ENCODE measurements at regions not wholly inside any gene's neighbourhood (a gene's known extent, or its start where the extent isn't known, plus 50 kb on each side); places are given as distances from the start of the nearest gene placed in this dataset.
"Not testable (repeated sequence)": the region's sequence is repeated elsewhere in the genome, so short reads cannot be mapped to it uniquely, and the experiment has no call there.

DNA sequence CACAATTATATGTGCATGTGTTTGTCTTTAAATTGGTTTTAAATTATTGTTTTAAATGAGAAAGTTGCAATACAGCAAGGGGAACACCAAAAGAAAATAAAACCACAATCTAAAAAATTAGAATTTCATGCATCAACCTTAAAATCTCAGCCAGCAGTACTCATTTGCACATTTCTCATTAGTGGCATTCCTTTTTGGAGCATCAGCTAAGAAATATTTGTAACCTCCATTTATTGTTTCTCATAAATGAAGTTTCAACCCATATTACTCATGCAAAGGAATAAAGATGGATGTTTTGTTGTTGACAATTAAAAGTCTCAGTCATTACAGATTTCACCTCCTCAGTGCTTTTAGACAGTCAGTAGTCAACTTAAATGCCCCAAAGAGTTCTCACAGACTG, 160.1 kb downstream of the TBX15 start:
- no peak for DNase-seq

DNA sequence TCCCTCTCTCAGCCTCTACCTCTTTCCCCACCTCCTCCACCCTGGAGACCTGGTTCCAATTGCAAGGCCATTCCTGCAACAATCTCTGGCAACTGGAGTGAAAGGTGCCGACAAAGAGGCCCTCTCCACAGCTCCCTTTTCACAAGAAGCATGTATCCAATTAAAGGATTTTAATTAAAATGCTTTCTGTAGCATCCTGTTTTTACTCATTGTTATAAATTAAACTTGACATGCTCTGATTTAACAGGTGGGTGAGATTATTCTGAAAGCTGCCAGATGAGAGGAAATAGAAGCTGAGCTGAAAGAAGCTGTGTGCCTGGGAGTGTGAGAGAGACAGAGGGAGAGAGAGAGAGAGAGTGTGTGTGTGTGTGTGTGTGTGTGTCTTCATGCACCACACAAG, 160.5 kb downstream of the TBX15 start:
- DNase-seq = no peak

DNA sequence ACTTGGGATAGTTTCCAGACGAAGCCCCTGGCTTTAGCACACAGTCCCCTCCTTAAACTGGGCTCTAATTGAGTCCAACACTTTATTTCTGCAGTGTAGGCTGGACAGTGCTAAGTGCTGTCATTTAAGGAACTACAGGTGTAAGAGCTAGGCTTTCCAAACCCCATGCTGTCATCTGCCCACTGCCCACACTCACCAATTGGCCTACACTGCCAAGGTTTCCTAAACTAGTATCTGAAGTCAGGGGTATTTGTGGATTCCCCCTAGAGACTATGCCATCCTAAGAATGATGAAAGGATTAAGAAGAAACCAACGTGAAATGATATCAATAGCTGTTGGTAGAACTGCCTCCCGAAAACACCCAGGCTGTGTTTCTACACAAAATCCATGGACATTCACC, 160.9 kb downstream of the TBX15 start:
- DNase-seq = no peak

DNA sequence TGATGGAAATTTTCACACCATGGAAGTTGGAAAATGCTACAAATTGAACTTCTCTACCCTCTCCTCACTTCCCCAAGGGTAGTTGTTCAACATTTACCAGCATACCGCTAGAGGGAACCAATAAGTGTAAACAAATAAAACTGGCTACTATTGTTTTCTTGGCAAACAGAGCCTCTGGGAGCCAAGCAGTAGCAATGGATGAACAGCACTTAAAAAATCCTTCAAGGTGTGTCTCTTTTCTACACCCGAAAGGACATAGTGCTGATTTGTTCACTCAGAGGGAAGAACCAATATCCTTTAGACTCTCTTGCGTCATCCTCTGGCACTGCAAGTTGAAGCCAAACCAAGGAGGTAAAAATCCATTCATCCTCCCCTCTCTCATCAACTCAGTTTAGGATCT, 161.5 kb downstream of the TBX15 start:
- no peak for DNase-seq

GRCh38 chr1:118825619-118826018, 162.5 kb downstream of the TBX15 start:
- no peak for DNase-seq

- DNase-seq = no peak
Observed at GRCh38 chr1:118821801-118822200, 166.3 kb downstream of the TBX15 start.

- no peak for DNase-seq
Observed at GRCh38 chr1:118820864-118821263, 167.3 kb downstream of the TBX15 start.

- DNase-seq = no peak
Observed at GRCh38 chr1:118815909-118816308, 172.2 kb downstream of the TBX15 start.

GRCh38 chr1:118812555-118812954, 175.6 kb downstream of the TBX15 start:
- DNase-seq = no peak

GRCh38 chr1:118811156-118811555, 177.0 kb downstream of the TBX15 start:
- no peak for DNase-seq

- DNase-seq = no peak
Observed at GRCh38 chr1:118809586-118809985, 178.6 kb downstream of the TBX15 start.

GRCh38 chr1:118803128-118803527, 185.0 kb downstream of the TBX15 start:
- not testable (repeated sequence) for DNase-seq

GRCh38 chr1:118791094-118791691, 196.9 kb downstream of the TBX15 start:
- no peak for DNase-seq

DNA sequence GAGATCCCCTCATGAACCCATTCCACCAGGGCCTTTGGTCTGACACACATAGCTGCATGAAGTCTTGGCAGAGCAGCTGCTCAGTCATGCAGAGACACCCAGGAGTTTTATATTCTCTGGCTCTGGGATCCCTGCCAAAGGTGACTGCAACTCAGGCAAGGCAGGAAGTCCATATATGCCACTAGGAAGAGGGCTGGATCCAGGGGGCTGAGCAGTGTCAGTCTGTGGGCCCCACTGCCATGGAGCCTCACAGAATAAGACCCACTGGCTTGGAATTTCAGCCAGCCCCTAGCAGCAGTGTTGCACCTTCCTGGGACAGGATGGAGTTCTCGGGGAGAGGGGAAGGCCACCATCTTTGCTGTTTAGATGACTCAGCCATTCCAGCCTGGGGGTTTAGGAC, 199.7 kb downstream of the TBX15 start:
- DNase-seq = no peak

DNA sequence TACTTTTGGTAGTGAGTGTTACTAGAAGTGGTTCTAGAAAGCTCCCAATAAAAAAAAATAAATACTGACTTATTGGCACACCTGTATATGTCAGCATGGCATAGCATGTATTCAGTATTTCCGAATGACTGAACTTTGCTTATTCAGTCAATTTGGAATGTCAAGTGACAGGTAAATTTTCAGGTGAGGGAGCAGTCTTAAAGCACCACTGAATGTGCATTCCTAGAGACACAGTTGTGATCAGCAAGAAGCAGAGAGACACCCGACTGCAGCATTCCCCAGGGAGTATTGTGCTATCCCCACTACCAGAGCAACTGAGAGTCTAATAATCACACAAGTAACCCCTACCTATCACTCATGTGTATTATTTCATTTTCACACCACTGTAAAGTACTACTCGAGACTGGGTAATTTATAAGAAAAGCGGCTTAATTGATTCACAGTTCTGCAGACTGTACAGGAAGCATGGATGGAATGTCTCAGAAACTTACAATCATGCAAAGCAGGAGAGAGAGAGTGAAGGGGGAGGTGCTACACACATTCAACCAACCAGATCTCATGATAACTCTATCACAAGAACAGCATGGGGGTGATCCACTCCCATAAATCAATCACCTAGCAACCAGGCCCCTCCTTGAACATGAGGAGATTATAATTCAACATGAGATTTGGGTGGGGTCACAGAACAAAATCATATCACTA, 201.5 kb downstream of the TBX15 start:
- DNase-seq = no peak

- DNase-seq = no peak
Observed at GRCh38 chr1:118785246-118785645, 202.9 kb downstream of the TBX15 start.

GRCh38 chr1:118783095-118783758, 204.9 kb downstream of the TBX15 start:
- DNase-seq = no peak

GRCh38 chr1:118773656-118774055, 214.5 kb downstream of the TBX15 start:
- no peak for DNase-seq

- DNase-seq = no peak
Observed at GRCh38 chr1:118767971-118768370, 220.2 kb downstream of the TBX15 start.

GRCh38 chr1:118753976-118754375, 234.2 kb downstream of the TBX15 start:
- no peak for DNase-seq

DNA sequence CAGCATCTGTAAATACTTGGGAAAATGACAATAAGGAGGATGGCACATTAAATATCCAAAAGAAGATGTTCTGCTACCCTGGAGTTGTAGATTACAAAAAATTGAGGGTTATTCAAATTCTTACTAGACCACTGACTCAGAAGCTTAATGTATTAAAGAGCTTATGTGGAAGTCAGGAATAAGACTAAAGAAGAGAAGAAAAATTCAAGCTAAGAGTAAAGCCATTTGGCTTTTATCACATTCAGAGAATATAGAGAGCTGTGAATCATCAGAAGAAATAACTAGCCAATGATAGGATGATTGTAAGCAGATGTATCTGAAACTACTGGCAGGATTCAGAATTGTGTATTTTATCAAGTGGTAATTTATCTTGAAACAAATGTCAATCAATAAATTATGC, 237.0 kb downstream of the TBX15 start:
- DNase-seq = no peak

- no peak for DNase-seq
Observed at GRCh38 chr1:118744420-118744819, 243.7 kb downstream of the TBX15 start.

DNA sequence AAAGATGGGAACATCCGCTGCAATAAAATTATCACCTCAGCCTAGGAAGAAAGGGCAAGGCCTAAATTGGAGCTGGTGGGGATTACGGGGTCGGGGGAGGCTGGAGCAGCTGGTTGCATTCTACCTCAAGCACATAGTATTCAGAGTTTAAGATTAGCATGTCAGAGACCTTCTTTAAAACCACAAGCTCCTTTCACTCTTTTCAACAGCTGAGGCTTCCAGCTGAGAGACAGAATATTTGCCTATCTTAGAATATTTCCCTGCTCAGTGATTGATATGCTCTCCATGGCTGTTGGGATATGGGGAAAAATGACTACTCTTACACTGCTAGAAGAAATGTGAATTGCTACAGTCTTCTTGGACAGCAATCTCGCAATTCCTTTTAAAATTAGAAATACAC, 248.6 kb downstream of the TBX15 start:
- DNase-seq = no peak

DNA sequence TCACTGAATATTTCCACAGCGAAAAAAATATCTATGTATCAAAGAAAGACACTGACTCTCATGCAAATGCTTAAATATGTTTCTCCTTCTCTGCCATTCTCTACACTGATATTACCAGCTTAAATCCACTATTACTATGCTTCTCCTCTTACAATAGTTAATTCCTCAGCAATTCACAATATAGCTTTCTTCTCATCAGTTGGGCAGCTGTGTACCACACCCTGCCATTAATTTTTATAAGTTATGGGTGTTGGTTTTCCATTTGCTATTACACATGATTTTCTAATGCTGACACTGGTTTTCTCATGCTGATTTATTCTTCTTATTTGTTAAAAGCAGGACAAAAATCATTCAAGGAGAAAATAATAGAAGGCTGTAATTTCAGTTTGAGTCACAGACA, 251.8 kb downstream of the TBX15 start:
- no peak for DNase-seq

GRCh38 chr1:118717893-118718292, 270.2 kb downstream of the TBX15 start:
- no peak for DNase-seq

Data from activated CD4-positive, alpha-beta T cell treated with anti-CD3 and anti-CD28 coated beads, Interleukin-2, Interleukin-6, amounts not matched to agents 100 ng/mL and 50 ng/mL, durations not matched to agents 16 hours and 8 hours (primary cell).